ENCODE measurements at regions not wholly inside any gene's neighbourhood (a gene's known extent, or its start where the extent isn't known, plus 50 kb on each side); places are given as distances from the start of the nearest gene placed in this dataset.

GRCh38 chr18:47448956-47449355 lies 197.5 kb upstream of the SKOR2 start:
- Mint-ChIP-seq H3K36me3 (peaks cover 5 to 7% of the 10 kb centered on the region in 2 donors), H3K27ac (no peak overlapping the region), H3K9me3 (peaks cover 5 to 10% of the 10 kb centered on the region in 2 donors)
- ATAC-seq (no peak), DNase-seq (ENCODE audit: low spot score in 2 of 2) (no peak)

- ATAC-seq (no peak), DNase-seq (ENCODE audit: low spot score in 2 of 2) (no peak)
- Mint-ChIP-seq H3K9me3 (peaks cover 5 to 10% of the 10 kb centered on the region in 2 donors), H3K27ac (peak overlapping the region in 1 of 2 donors; percentile 46), H3K36me3 (peaks cover 5 to 7% of the 10 kb centered on the region in 2 donors)
Measured at GRCh38 chr18:47441914-47442313, 190.5 kb upstream of the SKOR2 start.

GRCh38 chr18:47438001-47438400 lies 186.5 kb upstream of the SKOR2 start:
- ATAC-seq (no peak), DNase-seq (ENCODE audit: low spot score in 2 of 2) (no peak)
- Mint-ChIP-seq H3K36me3 (no peaks in the 10 kb centered on the region), H3K9me3 (no peaks in the 10 kb centered on the region), H3K27ac (no peak overlapping the region)

GRCh38 chr18:47436871-47437270 lies 185.4 kb upstream of the SKOR2 start:
- H3K9me3 Mint-ChIP-seq = no peaks in the 10 kb centered on the region
- H3K27ac Mint-ChIP-seq = no peak overlapping the region
- ATAC-seq (no peak), DNase-seq (ENCODE audit: low spot score in 2 of 2) (no peak)
- H3K36me3 Mint-ChIP-seq = no peaks in the 10 kb centered on the region

GRCh38 chr18:47434214-47434746 lies 182.8 kb upstream of the SKOR2 start:
- Mint-ChIP-seq H3K27ac (no peak overlapping the region), H3K36me3 (no peaks in the 10 kb centered on the region), H3K9me3 (no peaks in the 10 kb centered on the region)
- DNase-seq (ENCODE audit: low spot score in 2 of 2) = no peak
- no peak for ATAC-seq

GRCh38 chr18:47427923-47428637 lies 176.6 kb upstream of the SKOR2 start:
- H3K36me3 Mint-ChIP-seq = no peaks in the 10 kb centered on the region
- no peak overlapping the region for H3K27ac Mint-ChIP-seq
- no peak for ATAC-seq
- no peak for DNase-seq (ENCODE audit: low spot score in 2 of 2)
- H3K9me3 Mint-ChIP-seq = no peaks in the 10 kb centered on the region

GRCh38 chr18:47427072-47427471 lies 175.6 kb upstream of the SKOR2 start:
- DNase-seq (ENCODE audit: low spot score in 2 of 2) (no peak), ATAC-seq (no peak)
- H3K36me3 Mint-ChIP-seq = no peaks in the 10 kb centered on the region
- no peaks in the 10 kb centered on the region for H3K9me3 Mint-ChIP-seq
- H3K27ac Mint-ChIP-seq = no peak overlapping the region

GRCh38 chr18:47425365-47425764 lies 173.9 kb upstream of the SKOR2 start:
- no peak for DNase-seq (ENCODE audit: low spot score in 2 of 2)
- Mint-ChIP-seq H3K36me3 (no peaks in the 10 kb centered on the region), H3K27ac (no peak overlapping the region), H3K9me3 (no peaks in the 10 kb centered on the region)
- no peak for ATAC-seq

- DNase-seq (ENCODE audit: low spot score in 2 of 2) = no peak
- H3K36me3 Mint-ChIP-seq = no peaks in the 10 kb centered on the region
- no peak overlapping the region for H3K27ac Mint-ChIP-seq
- no peak for ATAC-seq
- H3K9me3 Mint-ChIP-seq = no peaks in the 10 kb centered on the region
Measured at GRCh38 chr18:47422524-47422923, 171.1 kb upstream of the SKOR2 start.

- no peak overlapping the region for H3K27ac Mint-ChIP-seq
- ATAC-seq (no peak), DNase-seq (ENCODE audit: low spot score in 2 of 2) (no peak)
- H3K9me3 Mint-ChIP-seq = no peaks in the 10 kb centered on the region
- no peaks in the 10 kb centered on the region for H3K36me3 Mint-ChIP-seq
Measured at GRCh38 chr18:47420130-47420529, 168.7 kb upstream of the SKOR2 start.

GRCh38 chr18:47418746-47419145 lies 167.3 kb upstream of the SKOR2 start:
- Mint-ChIP-seq H3K9me3 (no peaks in the 10 kb centered on the region), H3K27ac (no peak overlapping the region), H3K36me3 (no peaks in the 10 kb centered on the region)
- ATAC-seq = peak in 1 of 2 donors; percentile 30
- DNase-seq (ENCODE audit: low spot score in 2 of 2) = no peak

GRCh38 chr18:47417807-47418206 lies 166.3 kb upstream of the SKOR2 start:
- ATAC-seq (peak in 1 of 2 donors; percentile 78), DNase-seq (ENCODE audit: low spot score in 2 of 2) (no peak)
- Mint-ChIP-seq H3K9me3 (no peaks in the 10 kb centered on the region), H3K36me3 (no peaks in the 10 kb centered on the region), H3K27ac (no peak overlapping the region)

GRCh38 chr18:47415881-47416280 lies 164.4 kb upstream of the SKOR2 start:
- H3K36me3 Mint-ChIP-seq = no peaks in the 10 kb centered on the region
- no peak overlapping the region for H3K27ac Mint-ChIP-seq
- DNase-seq (ENCODE audit: low spot score in 2 of 2) (no peak), ATAC-seq (peak in 1 of 2 donors; percentile 20)
- H3K9me3 Mint-ChIP-seq = no peaks in the 10 kb centered on the region

GRCh38 chr18:47413327-47413726 lies 161.9 kb upstream of the SKOR2 start:
- ATAC-seq (no peak), DNase-seq (ENCODE audit: low spot score in 2 of 2) (no peak)
- H3K9me3 Mint-ChIP-seq = no peaks in the 10 kb centered on the region
- no peaks in the 10 kb centered on the region for H3K36me3 Mint-ChIP-seq
- H3K27ac Mint-ChIP-seq = no peak overlapping the region

- ATAC-seq = no peak
- Mint-ChIP-seq H3K9me3 (no peaks in the 10 kb centered on the region), H3K27ac (no peak overlapping the region), H3K36me3 (no peaks in the 10 kb centered on the region)
- no peak for DNase-seq (ENCODE audit: low spot score in 2 of 2)
Measured at GRCh38 chr18:47412924-47413323, 161.5 kb upstream of the SKOR2 start.

- H3K27ac Mint-ChIP-seq = no peak overlapping the region
- no peaks in the 10 kb centered on the region for H3K9me3 Mint-ChIP-seq
- no peaks in the 10 kb centered on the region for H3K36me3 Mint-ChIP-seq
- DNase-seq (ENCODE audit: low spot score in 2 of 2) = no peak
- ATAC-seq = no peak
Measured at GRCh38 chr18:47411159-47411558, 159.7 kb upstream of the SKOR2 start.

GRCh38 chr18:47410139-47410538 lies 158.7 kb upstream of the SKOR2 start:
- no peaks in the 10 kb centered on the region for H3K36me3 Mint-ChIP-seq

GRCh38 chr18:47409519-47409918 lies 158.1 kb upstream of the SKOR2 start:
- no peak for ATAC-seq
- Mint-ChIP-seq H3K9me3 (no peaks in the 10 kb centered on the region), H3K27ac (no peak overlapping the region), H3K36me3 (no peaks in the 10 kb centered on the region)
- DNase-seq (ENCODE audit: low spot score in 2 of 2) = no peak

More at GRCh38 chr18:47410139-47410538, 158.7 kb upstream of the SKOR2 start:
- DNase-seq (ENCODE audit: low spot score in 2 of 2) = no peak
- no peaks in the 10 kb centered on the region for H3K9me3 Mint-ChIP-seq
- no peak overlapping the region for H3K27ac Mint-ChIP-seq
- ATAC-seq = no peak

Data from activated naive CD4-positive, alpha-beta T cell treated with anti-CD3 and anti-CD28 coated beads, Interleukin-2, amount 50 U/mL, for 72 hours (primary cell).